HG03521 (cell line): ENCODE measurements at regions not wholly inside any gene's neighbourhood (a gene's known extent, or its start where the extent isn't known, plus 50 kb on each side); places are given as distances from the start of the nearest gene placed in this dataset.

Source experiments
- ATAC-seq: cut with Tn5 transposase; IDR thresholded peaks from one replicate; pipeline ENCODE4 v1.9.1; 2021; ENCODE audit warnings: mild to moderate bottlenecking, moderate library complexity; ENCODE audit not compliant: unreplicated experiment

DNA sequence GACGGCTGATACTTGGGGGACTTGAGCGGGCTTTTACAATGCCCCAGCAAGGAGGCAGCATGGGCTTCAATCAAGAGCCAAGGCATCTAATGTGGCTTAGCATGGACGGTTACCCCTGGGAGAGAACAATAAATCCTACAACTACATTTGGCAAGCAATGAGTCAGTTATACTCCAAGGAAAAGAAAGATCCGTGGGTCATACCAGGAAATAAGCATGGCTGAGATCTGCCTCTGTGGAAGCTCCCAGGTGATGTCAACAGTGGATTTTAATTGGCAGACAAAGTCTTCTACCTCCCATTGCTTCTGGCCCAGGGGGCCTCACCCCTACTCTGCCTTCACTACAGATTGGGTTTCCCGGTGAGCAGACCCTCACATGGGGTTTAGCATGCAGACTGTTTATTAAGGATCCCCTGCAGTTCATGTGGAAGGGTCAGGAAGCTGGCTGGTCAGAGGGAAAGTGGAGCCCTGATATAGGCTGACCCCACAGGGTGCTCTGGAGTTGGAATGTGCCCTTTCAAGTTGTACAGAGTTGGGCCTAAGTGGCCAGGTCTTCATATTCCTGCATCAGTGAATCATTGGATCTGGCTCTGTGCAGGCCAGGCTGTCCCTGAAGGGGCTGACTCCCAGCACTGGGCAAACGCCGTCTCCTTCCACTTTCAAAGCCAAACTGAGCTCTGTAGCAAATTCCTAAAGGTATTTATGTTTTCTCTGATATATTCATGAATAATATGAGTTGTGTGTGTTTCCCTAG lies 91.3 kb upstream of the GGTLC1 start:
- ATAC-seq, result no peak

DNA sequence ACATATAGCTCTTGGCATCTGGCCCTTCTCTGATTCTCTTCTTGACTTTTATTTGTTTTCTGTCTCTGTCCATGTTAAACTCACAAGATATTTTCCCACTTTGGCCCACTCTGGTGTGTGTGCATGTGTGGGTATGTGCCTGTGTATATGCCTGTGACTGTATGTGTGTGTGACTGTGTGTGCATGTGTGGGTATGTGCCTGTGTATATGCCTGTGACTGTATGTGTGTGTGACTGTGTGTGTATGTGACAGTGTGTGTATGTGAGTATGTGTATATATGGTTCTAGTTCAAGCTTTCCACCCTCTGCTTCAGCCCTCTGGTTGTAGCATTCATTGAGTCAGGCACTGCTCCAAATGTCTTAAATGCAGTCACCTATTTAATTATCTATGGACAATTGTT lies 88.6 kb upstream of the GGTLC1 start:
- ATAC-seq, result no peak

DNA sequence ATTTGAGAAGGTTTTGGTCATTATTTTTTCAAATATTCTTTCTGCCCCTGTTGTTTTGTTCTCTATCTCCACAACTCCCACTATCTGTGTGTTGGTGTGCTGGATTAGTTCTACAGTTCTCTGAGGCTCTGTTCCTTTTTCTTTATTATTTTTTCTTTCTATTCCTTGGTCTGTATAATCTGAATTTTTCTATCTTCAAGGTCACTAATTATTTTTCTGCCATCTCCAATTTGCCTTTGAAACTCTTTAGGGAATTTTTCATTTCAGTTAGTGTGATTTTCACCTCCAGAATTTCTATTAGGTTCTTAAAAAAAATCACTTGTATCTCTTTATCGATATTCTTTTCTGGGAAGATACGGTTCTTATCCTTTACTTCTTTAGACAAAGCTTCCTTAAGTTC lies 82.1 kb upstream of the GGTLC1 start:
- ATAC-seq, result no peak

DNA sequence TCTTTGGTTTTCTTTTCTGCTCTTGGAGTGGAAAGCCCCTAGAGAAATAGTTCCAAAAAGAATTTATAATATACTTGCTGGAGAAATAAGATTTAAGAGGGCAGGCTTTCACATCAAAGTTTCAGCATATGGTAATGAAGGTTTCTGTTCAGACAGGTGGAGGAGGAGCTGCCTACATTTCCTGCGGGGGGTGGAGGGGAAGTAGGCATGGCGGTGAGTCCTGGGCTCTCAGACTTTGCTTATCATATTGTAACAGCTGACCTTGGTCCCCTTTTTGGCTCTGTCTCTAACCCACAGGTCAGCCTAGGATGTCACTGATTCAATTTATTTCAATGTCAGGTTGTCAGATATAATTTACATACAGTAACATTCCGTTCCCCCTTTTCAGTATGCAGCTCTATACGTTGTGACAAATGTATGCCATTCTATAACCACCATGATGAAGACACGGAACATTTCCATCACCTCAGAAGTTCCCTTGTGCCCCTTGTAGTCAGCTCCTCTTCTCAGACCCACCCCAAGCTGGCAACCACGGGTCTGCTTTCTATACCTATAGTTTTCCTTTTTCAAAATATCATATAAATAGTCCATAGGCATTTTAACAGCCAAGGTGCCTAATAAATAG lies 77.6 kb upstream of the GGTLC1 start:
- ATAC-seq, result no peak

DNA sequence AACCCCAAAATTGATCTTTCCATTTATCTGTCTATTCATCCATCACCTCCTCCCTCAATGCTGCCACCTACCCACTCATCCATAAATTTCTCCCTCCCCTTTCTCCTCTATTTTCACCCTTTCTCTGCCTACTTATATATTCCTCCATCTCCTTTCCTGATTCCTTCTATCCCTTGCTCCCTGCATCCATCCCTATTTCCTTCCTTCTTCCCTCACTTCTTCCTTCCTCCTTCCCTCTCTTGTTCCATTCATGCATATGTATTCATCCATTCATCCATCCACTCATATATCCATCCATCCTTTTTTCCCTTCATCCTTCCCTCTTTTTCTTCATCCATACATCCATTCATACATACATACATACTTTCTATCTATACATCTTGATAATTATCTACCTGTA lies 76.3 kb upstream of the GGTLC1 start:
- no peak for ATAC-seq

DNA sequence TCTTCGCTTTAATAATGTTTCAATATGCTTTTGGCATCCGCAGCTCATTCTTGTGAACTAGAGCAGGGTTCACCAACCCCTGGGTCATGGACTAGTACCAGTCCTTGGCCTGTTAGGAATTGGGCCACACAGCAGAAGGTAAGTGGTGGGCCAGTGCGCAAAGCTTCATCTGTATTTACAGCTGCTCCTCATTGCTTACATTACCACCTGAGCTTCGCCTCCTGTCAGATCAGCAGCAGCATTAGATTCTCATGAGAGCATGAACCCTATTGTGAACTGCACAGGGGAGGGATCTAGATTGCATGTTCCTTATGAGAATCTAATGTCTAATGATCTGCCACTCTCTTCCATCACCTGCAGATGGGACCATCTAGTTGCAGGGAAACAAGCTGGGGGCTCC lies 75.5 kb upstream of the GGTLC1 start:
- ATAC-seq, result no peak

DNA sequence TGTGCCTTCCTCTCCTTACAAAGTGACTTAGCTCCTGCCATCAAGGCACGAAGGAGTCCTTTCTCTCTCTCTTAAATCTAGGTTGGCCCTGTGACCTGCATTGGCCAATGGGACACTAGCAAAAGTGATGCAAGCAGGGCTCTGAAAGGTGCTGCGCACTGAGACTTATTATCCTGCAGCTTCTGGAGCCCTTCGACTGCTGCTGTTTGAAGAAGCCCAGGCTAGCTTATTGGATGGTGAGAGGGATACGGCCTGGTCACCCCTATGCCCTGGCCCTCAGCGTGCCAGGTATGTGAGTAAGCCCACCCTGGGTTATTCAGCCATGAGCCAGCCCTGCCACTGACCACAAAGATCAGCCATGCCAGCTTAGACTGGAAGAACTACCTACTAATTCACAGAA lies 74.5 kb upstream of the GGTLC1 start:
- no peak for ATAC-seq

DNA sequence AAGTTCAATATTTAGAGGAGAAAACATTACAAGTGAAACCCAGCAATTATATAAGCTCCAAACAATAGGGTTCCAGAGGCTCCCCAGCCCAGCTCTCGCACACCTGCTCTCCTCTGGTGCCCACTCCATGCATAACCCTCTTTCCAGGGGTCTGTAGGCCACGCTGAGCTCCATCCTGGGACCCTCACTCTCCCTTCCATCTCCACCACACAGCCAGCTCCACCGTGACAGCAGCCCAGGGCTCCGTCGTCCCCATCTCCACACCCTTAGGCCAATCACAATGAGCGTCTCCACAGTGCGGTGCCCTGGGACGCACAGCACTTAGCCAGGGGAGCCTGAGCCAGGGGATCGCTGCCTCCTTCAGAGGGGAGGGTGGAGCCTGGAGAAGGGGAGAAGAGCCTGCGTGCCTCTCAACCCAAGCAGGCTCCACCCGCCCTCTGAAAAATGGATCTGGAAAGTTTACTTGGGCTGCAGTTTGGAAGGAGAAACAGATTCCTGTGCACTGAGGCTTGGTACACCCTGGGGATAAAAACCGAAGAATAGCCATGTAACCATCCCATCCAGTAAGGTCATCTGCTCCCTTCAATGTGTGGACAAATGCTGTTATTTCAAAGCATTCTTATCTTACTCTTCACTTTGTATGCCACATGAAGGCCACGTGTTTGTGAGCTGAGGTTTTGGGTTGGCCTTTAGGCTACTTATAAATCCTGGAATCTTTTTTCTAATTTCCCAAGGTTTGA lies 72.4 kb upstream of the GGTLC1 start:
- ATAC-seq, result no peak

DNA sequence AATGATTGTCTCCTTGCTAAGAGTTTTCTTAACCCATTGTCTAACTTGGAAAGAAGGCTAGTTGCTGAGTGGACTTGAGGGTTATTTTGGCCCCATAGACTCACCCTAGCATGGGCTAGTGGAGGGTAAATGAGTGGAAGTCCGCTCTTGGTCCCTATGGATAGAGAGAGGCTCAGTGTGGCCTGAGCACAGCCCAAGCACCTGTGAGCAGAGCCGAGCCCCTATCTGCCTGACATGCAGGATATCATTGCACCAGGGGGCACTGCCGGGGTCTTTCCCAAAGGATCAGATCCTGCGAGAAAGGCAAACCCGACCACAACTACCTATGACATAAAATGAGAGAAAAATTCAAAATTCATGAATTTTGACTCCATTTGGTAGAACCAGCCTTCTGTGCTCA lies 70.6 kb upstream of the GGTLC1 start:
- ATAC-seq, result no peak

DNA sequence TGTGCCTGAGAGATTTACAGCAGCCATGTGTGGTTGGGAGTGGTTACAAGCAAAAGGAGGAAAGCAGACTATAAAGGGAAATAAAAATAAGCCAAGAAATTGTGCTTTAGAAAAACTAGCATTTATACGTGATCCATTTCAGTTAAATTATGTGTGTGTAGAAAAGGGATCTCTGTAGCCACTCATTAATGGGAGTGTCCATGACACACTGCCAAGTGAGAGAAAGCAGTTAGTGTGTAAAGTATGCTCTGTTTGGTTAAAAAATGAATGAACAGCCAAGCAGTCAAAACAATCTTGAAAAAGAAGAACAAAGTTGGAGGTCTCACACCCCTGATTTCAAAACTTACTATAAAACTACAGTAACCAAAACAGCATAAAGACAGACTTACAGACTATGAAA lies 67.9 kb upstream of the GGTLC1 start:
- ATAC-seq, result no peak

DNA sequence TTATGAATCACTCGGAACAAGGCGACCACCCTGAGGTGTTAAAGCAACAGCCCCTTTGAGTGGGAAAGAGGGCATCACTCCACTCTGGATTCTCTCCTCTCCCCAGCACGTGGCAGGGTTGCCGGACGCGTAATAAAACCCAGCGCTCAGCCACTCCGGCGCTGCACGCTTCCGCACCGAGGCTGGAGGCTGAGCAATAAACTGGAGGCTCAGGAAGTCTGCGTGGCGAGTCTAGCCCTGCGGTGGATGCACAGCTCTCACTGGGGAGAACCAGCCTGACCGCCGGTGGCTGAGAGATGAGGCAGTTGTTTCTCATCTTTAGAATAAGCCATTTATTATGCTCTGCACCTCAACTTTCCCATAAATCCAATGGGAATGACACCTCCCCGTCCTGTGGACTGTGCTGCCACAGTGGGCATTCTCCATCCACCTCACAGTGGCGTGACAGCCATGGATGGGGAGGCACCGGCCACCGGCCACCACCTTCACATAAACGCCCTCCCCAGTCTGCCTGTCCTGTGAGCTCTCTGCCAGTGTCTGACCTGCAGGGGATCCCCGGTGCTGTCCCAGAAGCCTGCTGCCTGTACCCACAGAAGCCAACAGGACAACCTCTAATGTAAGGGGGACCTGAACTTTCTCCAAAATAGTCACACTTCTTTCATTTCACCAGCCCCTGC lies 64.2 kb upstream of the GGTLC1 start:
- no peak for ATAC-seq

DNA sequence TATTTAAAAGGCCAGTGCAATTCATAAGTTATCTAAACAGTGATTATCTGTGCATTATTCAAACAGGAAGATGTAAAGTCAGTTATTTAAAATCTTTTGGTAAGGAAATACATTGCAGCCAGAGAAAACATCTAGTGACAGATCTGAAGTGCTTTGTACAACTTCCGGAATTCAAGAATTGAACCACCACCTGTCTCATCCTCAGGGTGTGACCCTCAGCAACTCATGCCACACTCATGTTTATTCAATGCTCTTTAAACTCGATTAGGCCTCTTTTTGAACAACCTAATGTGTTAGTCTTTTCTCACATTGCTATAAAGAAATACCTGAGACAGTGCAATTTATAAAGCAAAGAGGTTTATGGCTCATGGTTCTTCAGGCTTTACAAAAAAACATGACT lies 62.6 kb upstream of the GGTLC1 start:
- no peak for ATAC-seq

DNA sequence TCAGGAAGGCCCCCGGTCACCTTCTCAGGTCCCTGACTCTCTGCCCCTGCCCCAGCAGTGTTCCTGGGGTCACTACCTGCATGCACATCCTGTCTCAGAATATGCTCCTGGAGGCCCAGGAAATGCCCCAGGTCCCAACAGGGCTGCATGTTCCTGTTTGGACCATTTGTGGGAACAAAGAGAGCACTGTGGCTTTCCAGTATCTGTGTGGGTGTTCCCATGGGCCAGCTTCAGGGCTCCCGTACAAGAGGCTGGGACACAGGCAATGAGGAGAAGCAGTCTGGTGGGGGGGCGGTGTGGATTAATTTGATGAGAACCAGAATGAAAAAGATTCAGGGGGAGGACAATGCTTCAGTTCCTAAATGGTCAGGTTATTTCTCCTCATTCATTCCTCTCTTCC lies 61.5 kb upstream of the GGTLC1 start:
- ATAC-seq, result no peak

DNA sequence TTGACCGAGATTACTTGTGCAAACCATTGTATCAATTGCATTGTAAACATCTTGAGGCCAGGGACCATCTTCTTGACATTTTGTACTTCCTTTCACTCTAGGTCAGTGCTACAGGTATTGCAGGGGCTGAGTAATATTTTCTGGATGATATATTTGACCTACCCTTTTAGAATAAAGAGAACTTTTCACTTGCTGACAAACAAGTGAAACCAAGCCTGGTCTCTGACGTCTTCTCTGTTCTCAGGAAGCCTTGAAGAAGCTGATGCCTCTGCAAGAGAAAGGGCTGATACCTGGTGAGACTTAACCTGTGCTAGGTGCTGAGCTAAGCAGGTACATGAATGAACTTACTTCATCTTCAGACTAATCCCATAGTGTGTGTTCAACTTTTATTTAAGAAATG lies 60.5 kb upstream of the GGTLC1 start:
- ATAC-seq, result no peak

DNA sequence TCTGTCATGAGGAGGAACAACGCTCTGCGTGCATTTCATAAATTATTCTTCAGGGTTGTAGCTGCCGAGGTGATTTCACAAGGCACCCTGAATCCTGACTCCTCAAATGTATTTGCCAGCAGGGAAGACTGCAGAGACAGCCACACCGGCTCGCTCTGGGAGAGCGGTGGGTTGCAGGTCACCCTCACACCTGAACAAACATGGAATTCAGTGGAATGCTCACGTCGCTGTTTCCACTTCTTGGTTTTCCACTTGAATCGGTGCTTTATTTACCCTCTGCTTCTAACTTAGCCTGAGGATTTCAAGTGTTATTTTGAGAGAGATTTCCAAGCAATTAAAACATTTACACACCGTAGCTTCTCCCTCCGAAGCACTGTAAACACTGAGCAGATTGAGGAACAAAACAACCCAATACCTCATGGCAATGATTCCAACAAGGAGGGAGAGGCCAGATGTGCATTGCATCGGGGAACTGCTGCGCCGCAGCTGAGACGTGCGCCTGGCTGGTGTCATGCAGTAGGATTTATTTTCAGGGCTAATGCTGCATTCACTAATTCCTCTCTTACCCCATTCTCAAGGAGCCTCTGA lies 59.5 kb upstream of the GGTLC1 start:
- no peak for ATAC-seq

DNA sequence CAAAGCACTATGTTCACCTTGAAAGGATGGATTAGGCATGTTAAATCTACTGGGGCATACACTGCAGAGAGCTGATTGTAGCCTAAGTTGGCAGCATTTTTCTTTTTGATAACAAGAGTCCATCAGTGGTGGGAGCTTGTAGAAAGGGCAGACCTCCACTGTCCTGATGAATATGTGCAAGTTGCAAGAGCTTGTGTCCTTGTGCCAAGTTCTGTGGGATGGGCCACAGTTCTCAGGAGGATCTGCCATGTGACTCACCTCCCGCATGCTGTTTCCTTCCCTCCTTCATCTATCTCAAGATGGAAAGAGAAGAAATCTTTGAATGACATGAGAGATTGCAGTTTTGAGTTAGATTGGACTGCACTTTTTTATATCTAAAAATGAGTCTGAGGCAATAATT lies 58.3 kb upstream of the GGTLC1 start:
- no peak for ATAC-seq

DNA sequence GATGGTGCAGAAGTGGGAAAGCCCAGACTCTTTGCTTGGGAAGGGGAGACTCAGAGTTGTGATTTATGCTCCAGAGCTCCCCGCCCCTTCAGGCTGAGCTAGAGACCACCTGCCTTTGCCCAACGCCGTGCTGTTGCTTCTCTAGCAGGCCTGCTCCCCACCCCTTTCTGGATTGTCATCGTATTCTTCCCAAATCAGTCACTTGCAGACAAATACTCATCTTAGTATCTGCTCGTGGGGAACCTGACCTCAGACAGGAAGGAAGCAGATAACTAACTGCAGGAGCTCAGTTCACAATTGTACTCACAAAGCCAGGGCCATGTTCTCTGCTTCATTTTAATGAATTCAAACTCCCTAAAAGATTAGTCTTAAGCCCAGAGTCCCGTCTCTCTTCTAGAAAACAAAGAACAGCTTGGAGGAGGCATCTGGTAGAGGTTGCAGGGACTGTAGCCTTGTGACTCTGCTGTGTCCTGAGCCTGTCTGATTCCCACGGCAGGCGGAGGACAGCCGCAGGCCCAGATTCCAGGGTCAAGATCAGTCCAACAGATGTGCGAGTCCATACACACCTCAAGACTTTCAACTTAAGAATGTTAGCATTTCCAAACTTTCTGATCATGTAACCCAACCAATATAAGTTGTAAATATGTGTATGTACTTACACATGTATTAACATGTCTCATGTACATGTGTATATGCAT lies 57.2 kb upstream of the GGTLC1 start:
- ATAC-seq, result no peak

DNA sequence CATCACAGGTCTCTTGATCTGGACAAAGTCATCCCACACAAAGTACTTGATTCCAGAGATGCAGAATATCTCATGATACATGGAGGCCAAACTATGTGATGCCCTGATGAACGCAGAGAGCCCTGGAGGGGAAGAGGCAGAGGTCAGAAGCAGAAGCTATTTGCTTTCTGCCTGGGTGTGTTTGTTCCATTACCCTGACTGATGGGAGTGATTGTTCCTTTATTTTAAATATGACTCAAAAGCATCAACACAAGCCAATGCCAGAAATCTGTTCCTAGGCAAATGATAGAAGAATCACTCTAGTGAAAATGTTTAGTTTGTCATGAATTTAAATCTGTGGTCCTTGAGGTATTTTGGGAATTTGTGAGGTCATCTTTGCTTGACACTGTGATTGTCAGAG lies 54.7 kb upstream of the GGTLC1 start:
- ATAC-seq, result no peak

DNA sequence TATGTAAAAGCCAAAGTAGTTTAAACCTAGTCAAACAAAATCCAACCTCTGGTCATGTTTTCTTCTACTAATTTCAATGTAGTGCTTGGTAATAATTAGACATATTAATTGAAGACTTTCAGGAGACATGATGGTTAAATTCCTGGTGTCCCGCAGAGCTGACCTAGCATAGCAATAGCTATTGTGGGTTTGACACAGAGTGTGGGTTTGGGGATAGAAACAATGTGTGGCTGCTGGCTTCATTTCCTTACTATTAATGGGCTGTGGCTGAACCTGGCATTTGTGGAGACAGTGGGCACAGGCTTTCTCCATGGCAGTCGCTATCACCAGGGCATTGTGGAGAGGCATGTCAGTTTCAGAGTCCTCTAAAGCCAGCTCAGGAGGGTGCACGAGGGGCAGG lies 54.1 kb upstream of the GGTLC1 start:
- no peak for ATAC-seq

DNA sequence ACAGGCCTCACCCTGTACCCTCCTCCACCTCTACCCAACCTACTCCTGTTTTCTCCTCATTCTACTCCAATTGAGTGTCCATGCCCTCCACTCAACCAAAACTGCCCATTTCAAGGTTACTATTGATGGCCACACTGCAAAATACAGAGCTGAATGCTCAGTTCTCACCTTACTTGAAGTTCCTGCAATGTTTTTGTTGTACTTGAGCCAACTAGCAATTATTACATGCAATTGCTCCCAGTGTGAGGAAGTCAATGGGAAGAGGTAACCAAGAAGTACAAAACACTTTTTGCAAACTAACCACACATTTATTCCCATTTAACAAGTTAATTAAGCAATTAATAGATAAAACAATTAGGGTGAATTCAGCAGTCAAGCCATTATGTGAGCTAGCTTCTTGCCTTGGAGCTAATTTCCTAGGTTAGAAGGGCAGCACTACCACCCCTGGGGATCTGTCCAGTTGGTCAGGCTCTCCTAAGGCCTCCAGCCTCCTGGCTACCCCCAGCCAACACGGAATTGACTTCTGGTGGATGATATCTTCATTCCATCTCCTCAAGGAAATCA lies 52.4 kb upstream of the GGTLC1 start:
- no peak for ATAC-seq
